CD4-positive, alpha-beta memory T cell (primary cell): ENCODE measurements at regions not wholly inside any gene's neighbourhood (a gene's known extent, or its start where the extent isn't known, plus 50 kb on each side); places are given as distances from the start of the nearest gene placed in this dataset.
A peak's percentile ranks its signal among the peaks of the same experiment; 100 is the strongest.
"Not testable (repeated sequence)": the region's sequence is repeated elsewhere in the genome, so short reads cannot be mapped to it uniquely, and the experiment has no call there.

Source experiments
- CTCF ChIA-PET: fragments of 350-600 bp; sonication (Branson Sonifier 250); formaldehyde crosslinking; loops from one replicate; lab custom pipeline; 2021; ENCODE audit warnings: inconsistent platforms; ENCODE audit not compliant: partially characterized antibody; lab: Charles Lee
- POLR2A ChIA-PET: fragments of 350-600 bp; sonication (Branson Sonifier 250); formaldehyde crosslinking; loops from one replicate; lab custom pipeline; 2021; ENCODE audit not compliant: partially characterized antibody; lab: Charles Lee
- DNase-seq, 5 donors: peaks; one replicate each; pipeline versions ENCODE4 v3.0.0 to v3.0.0-alpha.2; 2020 to 2022; ENCODE audit warnings: mixed read lengths in 1 of 5
- H3K27ac ChIP-seq: one replicate; pipeline ENCODE4 v1.7.0; 2013; ENCODE audit warnings: low read depth, low read length
- H3K27me3 ChIP-seq: 2 replicates; pipeline ENCODE4 v1.7.0; 2013; ENCODE audit warnings: mild to moderate bottlenecking, low read length, moderate library complexity; ENCODE audit not compliant: insufficient read depth
- H3K36me3 ChIP-seq: 2 replicates; pipeline ENCODE4 v1.7.0; 2013; ENCODE audit warnings: mild to moderate bottlenecking, low read length, moderate library complexity; ENCODE audit not compliant: insufficient read depth
- H3K4me1 ChIP-seq: 2 replicates; pipeline ENCODE4 v1.7.0; 2013; ENCODE audit warnings: mild to moderate bottlenecking, low read length, moderate library complexity; ENCODE audit not compliant: insufficient read depth
- H3K4me3 ChIP-seq, 2 donors: one replicate each; pipeline ENCODE4 v1.7.0; 2013; ENCODE audit warnings: low read length in 2 of 2, mild to moderate bottlenecking in 1 of 2
- H3K9me3 ChIP-seq, 2 donors: one replicate each; pipeline ENCODE4 v1.7.0; 2013; ENCODE audit warnings: low read length in 2 of 2, control low read depth in 1 of 2; ENCODE audit not compliant: control insufficient read depth in 1 of 2
- H3K27ac Mint-ChIP-seq, 7 donors: one replicate each; pipeline ENCODE4 v1.8.0; 2020 to 2021; ENCODE audit warnings: mixed read lengths in 7 of 7, mild to moderate bottlenecking in 6 of 7, inconsistent platforms in 3 of 7, moderate library complexity in 3 of 7
- H3K27me3 Mint-ChIP-seq, 2 donors: one replicate each; pipeline ENCODE4 v1.8.0; 2020 to 2021; ENCODE audit warnings: mixed read lengths in 2 of 2
- H3K36me3 Mint-ChIP-seq, 2 donors: one replicate each; pipeline ENCODE4 v1.8.0; 2020 to 2021; ENCODE audit warnings: mixed read lengths in 2 of 2, inconsistent platforms in 1 of 2, mild to moderate bottlenecking in 1 of 2
- H3K4me1 Mint-ChIP-seq, 4 donors: one replicate each; pipeline ENCODE4 v1.8.0; 2020 to 2021; ENCODE audit warnings: mixed read lengths in 4 of 4, mild to moderate bottlenecking in 1 of 4
- H3K4me3 Mint-ChIP-seq, 8 donors: one replicate each; pipeline ENCODE4 v1.8.0; 2020 to 2021; ENCODE audit warnings: mixed read lengths in 8 of 8, mild to moderate bottlenecking in 7 of 8, moderate library complexity in 6 of 8, inconsistent platforms in 3 of 8
- H3K9me3 Mint-ChIP-seq, 8 donors: one replicate each; pipeline ENCODE4 v1.8.0; 2020 to 2021; ENCODE audit warnings: mixed read lengths in 8 of 8, mild to moderate bottlenecking in 5 of 8, inconsistent platforms in 3 of 8, moderate library complexity in 1 of 8
- intact Hi-C: fragments of 100-400 bp; cut with micrococcal nuclease; formaldehyde crosslinking; loops from one replicate; pipeline ENCODE4 v1.15.1; 2023

DNA sequence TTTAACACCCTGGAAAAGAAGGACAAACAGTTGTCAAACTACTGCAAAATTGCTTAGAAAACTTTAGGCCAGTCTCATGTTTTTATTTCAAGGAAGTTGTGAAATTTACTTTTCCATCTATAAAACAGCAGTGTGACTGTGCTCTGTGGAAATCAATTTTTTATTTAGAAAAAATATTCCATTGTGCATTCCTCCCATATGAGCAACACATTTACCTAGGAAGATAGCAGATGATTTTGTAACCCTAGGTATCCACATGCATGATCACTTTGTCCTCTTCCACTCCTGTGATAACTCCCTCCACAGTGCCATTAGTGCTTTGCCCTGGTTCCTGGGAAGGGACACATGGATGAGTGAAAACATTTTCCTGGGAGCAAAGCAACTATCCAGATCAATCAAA lies 69.4 kb upstream of the GPCPD1 start:
- ChIA-PET POLR2A (no interaction called here), CTCF (no interaction called here)
- Histone ChIP-seq H3K9me3 (no peaks in the 10 kb centered on the region), H3K4me1 (no peaks in the 10 kb centered on the region), H3K36me3 (no peaks in the 10 kb centered on the region), H3K27ac (no peak overlapping the region), H3K27me3 (no peaks in the 10 kb centered on the region), H3K4me3 (no peak overlapping the region)
- intact Hi-C loops: no loop called here
- Mint-ChIP-seq H3K27me3 (no peaks in the 10 kb centered on the region), H3K4me1 (no peaks in the 10 kb centered on the region), H3K4me3 (no peak overlapping the region), H3K27ac (peak overlapping the region in 1 of 7 donors; percentile 47), H3K36me3 (no peaks in the 10 kb centered on the region), H3K9me3 (no peaks in the 10 kb centered on the region)
- DNase-seq: no peak

DNA sequence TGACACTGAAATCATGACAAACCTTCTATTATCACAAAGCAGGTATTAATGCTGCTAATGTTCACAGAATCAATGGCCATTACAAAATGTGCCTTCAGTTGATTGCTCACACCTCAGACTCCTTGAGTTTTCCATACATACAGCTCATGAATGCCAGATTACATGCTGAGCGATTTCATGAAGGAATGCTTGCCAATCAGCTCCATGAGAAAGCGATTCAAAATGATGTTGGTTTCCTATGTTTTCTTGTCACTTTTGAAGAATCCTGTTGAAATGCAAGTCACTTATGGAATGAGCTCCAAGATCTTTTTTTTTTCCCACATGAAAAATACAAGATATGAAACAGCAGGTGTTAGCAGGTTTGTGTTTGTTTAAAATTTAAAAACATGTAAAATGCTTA lies 68.0 kb upstream of the GPCPD1 start:
- no peaks in the 10 kb centered on the region for H3K9me3 Mint-ChIP-seq
- intact Hi-C loops: no loop called here
- Histone ChIP-seq H3K27me3 (no peaks in the 10 kb centered on the region), H3K4me1 (no peaks in the 10 kb centered on the region), H3K36me3 (no peaks in the 10 kb centered on the region), H3K4me3 (no peak overlapping the region), H3K27ac (no peak overlapping the region), H3K9me3 (no peaks in the 10 kb centered on the region)
- H3K36me3 Mint-ChIP-seq: no peaks in the 10 kb centered on the region
- no peak overlapping the region for H3K4me3 Mint-ChIP-seq
- ChIA-PET CTCF (interaction anchor here (0.8 kb wide), 1 partner anchor 14 kb away, joined by 3 read pairs; no protein-coding TSS in a partner anchor), POLR2A (no interaction called here)
- H3K4me1 Mint-ChIP-seq: peaks cover 2 to 5% (median 4%) of the 10 kb centered on the region in 4 donors
- DNase-seq: no peak
- peak overlapping the region in 2 of 7 donors; percentile 17 to 29 for H3K27ac Mint-ChIP-seq
- H3K27me3 Mint-ChIP-seq: no peaks in the 10 kb centered on the region

DNA sequence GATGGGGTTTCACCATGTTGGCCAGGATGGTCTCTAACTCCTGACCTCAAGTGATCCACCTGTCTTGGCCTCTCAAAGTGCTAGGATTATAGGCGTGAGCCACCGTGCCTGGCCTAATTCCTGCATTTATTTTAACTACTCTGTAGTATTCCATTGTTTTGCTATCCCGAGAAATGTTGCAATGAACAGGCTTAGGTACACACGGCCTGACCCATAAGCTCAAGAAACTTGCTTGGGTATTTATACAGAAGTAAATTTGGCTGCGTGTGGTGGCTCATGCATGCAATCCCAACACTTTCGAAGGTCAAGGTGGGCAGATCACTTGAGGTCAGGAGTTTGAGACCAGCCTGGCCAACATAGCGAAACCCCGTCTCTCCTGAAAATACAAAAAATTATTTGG lies 67.1 kb upstream of the GPCPD1 start:
- H3K4me3 Mint-ChIP-seq, H3K27ac ChIP-seq, POLR2A ChIA-PET, intact Hi-C loops, DNase-seq, H3K27me3 Mint-ChIP-seq, H3K9me3 ChIP-seq, H3K4me1 Mint-ChIP-seq, H3K9me3 Mint-ChIP-seq, CTCF ChIA-PET, H3K4me1 ChIP-seq, H3K4me3 ChIP-seq, H3K27me3 ChIP-seq, H3K36me3 ChIP-seq, H3K36me3 Mint-ChIP-seq: not testable (repeated sequence)
- peak overlapping the region in 1 of 7 donors; percentile 36 for H3K27ac Mint-ChIP-seq

DNA sequence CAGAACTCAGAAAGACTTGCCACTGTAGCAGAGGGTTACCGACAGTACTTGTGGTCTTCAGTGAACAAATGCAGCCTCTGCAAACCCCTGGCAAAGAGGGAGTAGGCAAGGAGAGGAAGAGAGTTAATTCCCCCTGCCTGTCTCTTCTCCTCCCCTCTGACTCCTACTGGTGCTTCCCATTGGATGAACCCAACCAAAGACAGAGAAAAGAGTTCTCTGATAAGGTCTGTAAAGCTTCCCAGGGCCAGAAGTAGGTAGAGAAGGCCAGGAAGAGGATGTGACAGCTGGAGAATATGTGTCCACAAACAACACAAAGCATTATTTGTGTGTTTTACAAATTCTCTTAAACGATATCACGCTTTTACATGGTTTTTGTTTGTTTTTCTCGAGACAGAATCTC lies 66.6 kb upstream of the GPCPD1 start:
- DNase-seq: no peak
- no peak overlapping the region for H3K27ac ChIP-seq
- no peaks in the 10 kb centered on the region for H3K9me3 ChIP-seq
- intact Hi-C loops: no loop called here
- H3K9me3 Mint-ChIP-seq: no peaks in the 10 kb centered on the region
- peaks cover 2 to 5% (median 4%) of the 10 kb centered on the region in 4 donors for H3K4me1 Mint-ChIP-seq
- H3K4me3 ChIP-seq: no peak overlapping the region
- H3K27me3 Mint-ChIP-seq: no peaks in the 10 kb centered on the region
- H3K36me3 ChIP-seq: no peaks in the 10 kb centered on the region
- no peaks in the 10 kb centered on the region for H3K27me3 ChIP-seq
- H3K36me3 Mint-ChIP-seq: no peaks in the 10 kb centered on the region
- peak overlapping the region in 2 of 7 donors; percentile 29 to 36 for H3K27ac Mint-ChIP-seq
- ChIA-PET CTCF (no interaction called here), POLR2A (no interaction called here)
- H3K4me1 ChIP-seq: no peaks in the 10 kb centered on the region
- H3K4me3 Mint-ChIP-seq: no peak overlapping the region

DNA sequence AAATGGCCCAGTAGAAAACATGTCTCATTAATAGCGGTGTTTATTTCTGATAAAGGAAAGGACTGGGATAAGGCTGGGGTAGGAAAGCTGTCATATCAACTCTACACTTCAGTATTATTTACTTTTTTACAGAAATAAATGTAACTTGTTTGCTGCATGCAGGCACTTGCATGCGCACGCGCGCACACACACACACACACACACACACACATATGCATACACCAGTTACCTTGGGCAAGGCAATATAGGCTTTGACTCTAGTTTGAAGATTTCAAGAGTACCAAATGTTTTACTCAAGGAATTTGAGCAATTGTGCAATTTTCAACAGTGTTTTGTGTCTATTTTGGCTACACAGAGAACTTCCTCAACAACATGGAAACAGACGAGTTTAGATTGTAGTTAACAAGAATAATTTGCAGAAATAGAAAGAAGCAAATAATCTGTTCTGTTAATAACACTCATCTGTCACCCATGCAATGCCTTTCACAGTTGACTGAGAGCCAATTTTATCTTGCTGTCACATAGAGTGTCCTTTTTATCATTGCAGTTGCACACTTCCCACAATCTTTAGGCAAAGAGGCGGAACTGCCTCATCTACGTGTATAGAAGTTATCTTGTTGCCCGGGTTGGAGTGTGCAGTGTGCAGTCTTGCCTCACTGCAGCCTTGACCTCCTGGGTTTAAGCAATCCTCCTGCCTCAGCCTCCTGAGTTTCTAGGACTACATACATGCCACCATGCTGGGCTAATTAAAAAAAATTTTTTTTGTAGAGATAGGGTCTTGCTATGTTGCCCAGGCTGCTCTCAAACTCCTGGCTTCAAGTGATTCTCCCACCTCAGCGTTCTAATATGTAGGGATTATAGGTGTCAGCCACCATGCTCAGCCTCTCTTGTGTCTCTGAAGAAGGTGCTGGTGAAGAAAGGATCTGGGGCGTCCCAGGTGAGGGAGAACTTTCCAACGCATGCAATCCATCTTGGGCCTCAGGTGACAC lies 64.6 kb upstream of the GPCPD1 start:
- Histone ChIP-seq H3K27ac (no peak overlapping the region), H3K27me3 (no peaks in the 10 kb centered on the region), H3K4me1 (no peaks in the 10 kb centered on the region), H3K9me3 (no peaks in the 10 kb centered on the region), H3K4me3 (no peak overlapping the region), H3K36me3 (no peaks in the 10 kb centered on the region)
- H3K27me3 Mint-ChIP-seq: no peaks in the 10 kb centered on the region
- H3K36me3 Mint-ChIP-seq: no peaks in the 10 kb centered on the region
- CTCF ChIA-PET: interaction anchor here (0.7 kb wide), 1 partner anchor 601 kb away, joined by 3 read pairs; no protein-coding TSS in a partner anchor
- no peak for DNase-seq
- H3K4me3 Mint-ChIP-seq: no peak overlapping the region
- peak overlapping the region in 1 of 7 donors; percentile 22 for H3K27ac Mint-ChIP-seq
- H3K4me1 Mint-ChIP-seq: peaks cover 2 to 5% (median 4%) of the 10 kb centered on the region in 4 donors
- no peaks in the 10 kb centered on the region for H3K9me3 Mint-ChIP-seq
- intact Hi-C loops: no loop called here
- POLR2A ChIA-PET: no interaction called here

DNA sequence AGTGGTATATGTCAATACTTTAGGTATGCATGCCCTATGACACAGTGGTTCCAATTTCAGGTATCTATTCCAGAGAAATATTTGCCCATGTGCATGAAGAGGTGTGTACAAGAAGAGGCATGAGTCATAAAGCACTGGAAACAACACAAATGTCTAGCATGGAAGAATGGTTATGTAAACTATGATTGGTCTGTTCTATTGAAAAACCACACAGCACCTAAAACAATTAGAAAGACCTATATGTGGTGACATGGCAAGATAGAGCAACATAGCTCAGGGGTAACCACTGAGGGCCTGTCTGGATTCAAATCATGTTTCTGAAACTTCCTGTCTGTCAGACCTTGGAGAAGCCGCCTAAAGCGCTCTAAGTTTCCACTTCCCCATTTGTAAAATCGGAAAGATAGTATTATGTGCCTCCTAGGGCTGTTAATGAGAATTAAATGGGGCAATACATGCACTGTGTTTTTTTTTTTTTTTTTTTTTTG lies 63.4 kb upstream of the GPCPD1 start:
- H3K27ac ChIP-seq: no peak overlapping the region
- intact Hi-C loops: no loop called here
- H3K4me1 Mint-ChIP-seq: peaks cover 2 to 5% (median 4%) of the 10 kb centered on the region in 4 donors
- no peaks in the 10 kb centered on the region for H3K36me3 Mint-ChIP-seq
- H3K27ac Mint-ChIP-seq: peak overlapping the region in 2 of 7 donors; percentile 17 to 18
- H3K9me3 Mint-ChIP-seq: no peaks in the 10 kb centered on the region
- H3K27me3 ChIP-seq: no peaks in the 10 kb centered on the region
- H3K27me3 Mint-ChIP-seq: no peaks in the 10 kb centered on the region
- no peak overlapping the region for H3K4me3 Mint-ChIP-seq
- peak in 1 of 5 donors; percentile 42 for DNase-seq
- no peak overlapping the region for H3K4me3 ChIP-seq
- POLR2A ChIA-PET: no interaction called here
- no peaks in the 10 kb centered on the region for H3K9me3 ChIP-seq
- CTCF ChIA-PET: interaction anchor here (0.7 to 1.0 kb wide), 2 partner anchors 106 to 599 kb away, joined by 3 read pairs; no protein-coding TSS in a partner anchor
- H3K36me3 ChIP-seq: no peaks in the 10 kb centered on the region
- no peaks in the 10 kb centered on the region for H3K4me1 ChIP-seq

DNA sequence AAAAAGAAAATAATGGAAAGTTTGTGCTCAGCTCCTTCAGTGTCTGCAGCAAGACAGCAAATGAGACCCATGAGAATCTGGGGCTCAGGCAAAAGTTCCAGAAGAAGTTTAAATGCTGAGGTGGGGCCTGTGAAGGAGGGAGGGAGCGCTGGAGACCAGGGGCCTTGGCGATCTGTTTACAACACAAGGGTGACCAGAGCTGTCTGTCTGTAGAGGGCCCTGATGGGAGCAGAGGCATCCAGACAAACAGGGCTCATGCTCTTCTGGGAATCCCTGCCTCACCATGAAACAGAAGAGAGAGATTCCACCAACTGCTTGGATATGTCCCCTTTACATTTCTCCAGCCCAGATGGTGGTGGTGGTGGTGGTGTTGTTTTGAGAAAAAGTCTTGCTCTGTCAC lies 60.1 kb upstream of the GPCPD1 start:
- ChIA-PET CTCF (interaction anchor here (0.9 kb wide), 1 partner anchor 17 kb away, joined by 4 read pairs; no protein-coding TSS in a partner anchor), POLR2A (no interaction called here)
- Histone ChIP-seq H3K27me3 (no peaks in the 10 kb centered on the region), H3K27ac (no peak overlapping the region), H3K4me3 (no peak overlapping the region), H3K36me3 (no peaks in the 10 kb centered on the region), H3K9me3 (no peaks in the 10 kb centered on the region), H3K4me1 (no peaks in the 10 kb centered on the region)
- Mint-ChIP-seq H3K27ac (peak overlapping the region in 1 of 7 donors; percentile 72), H3K36me3 (no peaks in the 10 kb centered on the region), H3K4me3 (no peak overlapping the region), H3K27me3 (no peaks in the 10 kb centered on the region), H3K9me3 (no peaks in the 10 kb centered on the region), H3K4me1 (peaks cover 2 to 5% (median 4%) of the 10 kb centered on the region in 4 donors)
- intact Hi-C loops: no loop called here
- DNase-seq: no peak
